Esophagus squamous epithelium (tissue), 5 donors: ENCODE measurements at regions not wholly inside any gene's neighbourhood (a gene's known extent, or its start where the extent isn't known, plus 50 kb on each side); places are given as distances from the start of the nearest gene placed in this dataset.

Experiments used
- DNase-seq: peaks from one replicate; lab custom pipeline; 2025; lab: John Stamatoyannopoulos, UW
- H3K27ac ChIP-seq, 4 donors: fragments of 200-600 bp; sonication (generic); one replicate each; pipeline ENCODE4 v1.5.1; 2016 to 2019; ENCODE audit warnings: mild to moderate bottlenecking in 1 of 4
- H3K27me3 ChIP-seq, 4 donors: fragments of 200-600 bp; sonication (generic); 1 replicate in 3 of 4; 2 replicates in 1 of 4; pipeline versions ENCODE4 v1.5.1 to v1.6.0; 2017 to 2021; ENCODE audit warnings: antibody characterized with exemption in 1 of 4
- H3K36me3 ChIP-seq, 3 donors: fragments of 200-600 bp; sonication (generic); one replicate each; pipeline ENCODE4 v1.5.1; 2016 to 2019
- H3K4me1 ChIP-seq, 3 donors: fragments of 200-600 bp; sonication (generic); one replicate each; pipeline ENCODE4 v1.5.1; 2017 to 2019
- H3K4me3 ChIP-seq, 4 donors: fragments of 200-600 bp; sonication (generic); 1 replicate in 3 of 4; 2 replicates in 1 of 4; pipeline ENCODE4 v1.5.1; 2016 to 2019; ENCODE audit warnings: mild to moderate bottlenecking in 2 of 4, moderate library complexity in 1 of 4
- H3K9me3 ChIP-seq, 3 donors: fragments of 200-600 bp; sonication (generic); one replicate each; pipeline ENCODE4 v1.5.1; 2016 to 2019
- POLR2A ChIP-seq, 4 donors: fragments of 450-650 bp; IDR thresholded peaks; one replicate each; pipeline ENCODE4 v1.6.1; 2017; ENCODE audit warnings: antibody characterized with exemption in 4 of 4, mild to moderate bottlenecking in 4 of 4, moderate library complexity in 3 of 4
- WGBS, 2 donors: methylation state at CpG; one replicate each; pipeline ENCODE4 v1.1.5; 2018; 5-methylcytosine and 5-hydroxymethylcytosine counted together
- intact Hi-C: fragments of 100-400 bp; cut with DNase I; formaldehyde crosslinking; loops from one replicate; pipeline ENCODE4 v1.15.0; 2022
- TF ChIP-seq, protein P1 (sequence below), 6 experiments: fragments of 450-650 bp in 4 of 6; fragments of 200-600 bp in 2 of 6; sonication (generic) in 2 of 6; IDR thresholded peaks; one replicate each; pipeline ENCODE4 v1.5.1; 2016 to 2019; ENCODE audit warnings: antibody characterized with exemption in 6 of 6, mild to moderate bottlenecking in 4 of 6, moderate library complexity in 4 of 6
- donor health status: DM: yes; HTN: yes; CAD: no.

- Histone ChIP-seq H3K4me1 (no peaks in the 10 kb centered on the region), H3K27me3 (peaks cover 0 to 68% (median 0%) of the 10 kb centered on the region in 4 donors), H3K9me3 (no peaks in the 10 kb centered on the region), H3K4me3 (no peak overlapping the region), H3K36me3 (no peaks in the 10 kb centered on the region), H3K27ac (no peak overlapping the region)
- 75 to 83% methylated on average over 1 to 2 of the region's 2 CpGs for WGBS, 2 donors
- TF ChIP-seq, protein P1, sequence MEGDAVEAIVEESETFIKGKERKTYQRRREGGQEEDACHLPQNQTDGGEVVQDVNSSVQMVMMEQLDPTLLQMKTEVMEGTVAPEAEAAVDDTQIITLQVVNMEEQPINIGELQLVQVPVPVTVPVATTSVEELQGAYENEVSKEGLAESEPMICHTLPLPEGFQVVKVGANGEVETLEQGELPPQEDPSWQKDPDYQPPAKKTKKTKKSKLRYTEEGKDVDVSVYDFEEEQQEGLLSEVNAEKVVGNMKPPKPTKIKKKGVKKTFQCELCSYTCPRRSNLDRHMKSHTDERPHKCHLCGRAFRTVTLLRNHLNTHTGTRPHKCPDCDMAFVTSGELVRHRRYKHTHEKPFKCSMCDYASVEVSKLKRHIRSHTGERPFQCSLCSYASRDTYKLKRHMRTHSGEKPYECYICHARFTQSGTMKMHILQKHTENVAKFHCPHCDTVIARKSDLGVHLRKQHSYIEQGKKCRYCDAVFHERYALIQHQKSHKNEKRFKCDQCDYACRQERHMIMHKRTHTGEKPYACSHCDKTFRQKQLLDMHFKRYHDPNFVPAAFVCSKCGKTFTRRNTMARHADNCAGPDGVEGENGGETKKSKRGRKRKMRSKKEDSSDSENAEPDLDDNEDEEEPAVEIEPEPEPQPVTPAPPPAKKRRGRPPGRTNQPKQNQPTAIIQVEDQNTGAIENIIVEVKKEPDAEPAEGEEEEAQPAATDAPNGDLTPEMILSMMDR (IDR thresholded peaks at IDR 0.05): no peak
- no peak for TF ChIP-seq POLR2A (IDR thresholded peaks at IDR 0.05)
- DNase-seq: no peak
- intact Hi-C loops: no loop called here
These were observed 121.9 kb upstream of the MVB12B start for GRCh38 chr9:126204708-126205225.

GRCh38 chr9:126205265-126205664 lies 121.4 kb upstream of the MVB12B start:
- Histone ChIP-seq H3K36me3 (no peaks in the 10 kb centered on the region), H3K27me3 (peaks cover 0 to 63% (median 0%) of the 10 kb centered on the region in 4 donors), H3K27ac (no peak overlapping the region), H3K9me3 (no peaks in the 10 kb centered on the region), H3K4me3 (no peak overlapping the region), H3K4me1 (no peaks in the 10 kb centered on the region)
- 25 to 70% methylated on average over 2 to 7 of the region's 7 CpGs for WGBS, 2 donors
- DNase-seq: no peak
- TF ChIP-seq, protein P1 (IDR thresholded peaks at IDR 0.05): no peak
- TF ChIP-seq POLR2A (IDR thresholded peaks at IDR 0.05): no peak
- intact Hi-C loops: no loop called here

GRCh38 chr9:126205845-126206498 lies 120.7 kb upstream of the MVB12B start:
- 72 to 85% methylated on average over 9 to 15 of the region's 22 CpGs for WGBS, 2 donors
- H3K27ac ChIP-seq: no peak overlapping the region
- no peaks in the 10 kb centered on the region for H3K36me3 ChIP-seq
- intact Hi-C loops: no loop called here
- no peaks in the 10 kb centered on the region for H3K4me1 ChIP-seq
- peaks cover 0 to 56% (median 0%) of the 10 kb centered on the region in 4 donors for H3K27me3 ChIP-seq
- no peaks in the 10 kb centered on the region for H3K9me3 ChIP-seq
- no peak for DNase-seq
- TF ChIP-seq POLR2A (IDR thresholded peaks at IDR 0.05): no peak
- TF ChIP-seq, protein P1 (IDR thresholded peaks at IDR 0.05): no peak
- no peak overlapping the region for H3K4me3 ChIP-seq

- H3K4me1 ChIP-seq: no peaks in the 10 kb centered on the region
- 36 to 45% methylated on average over 5 of the region's 5 CpGs for WGBS, 2 donors
- no peaks in the 10 kb centered on the region for H3K9me3 ChIP-seq
- peaks cover 0 to 50% (median 0%) of the 10 kb centered on the region in 4 donors for H3K27me3 ChIP-seq
- TF ChIP-seq, protein P1 (IDR thresholded peaks at IDR 0.05): no peak
- TF ChIP-seq POLR2A (IDR thresholded peaks at IDR 0.05): no peak
- no peak overlapping the region for H3K27ac ChIP-seq
- intact Hi-C loops: no loop called here
- no peak overlapping the region for H3K4me3 ChIP-seq
- no peaks in the 10 kb centered on the region for H3K36me3 ChIP-seq
- no peak for DNase-seq
These were observed 119.4 kb upstream of the MVB12B start for GRCh38 chr9:126207256-126207655.

DNA sequence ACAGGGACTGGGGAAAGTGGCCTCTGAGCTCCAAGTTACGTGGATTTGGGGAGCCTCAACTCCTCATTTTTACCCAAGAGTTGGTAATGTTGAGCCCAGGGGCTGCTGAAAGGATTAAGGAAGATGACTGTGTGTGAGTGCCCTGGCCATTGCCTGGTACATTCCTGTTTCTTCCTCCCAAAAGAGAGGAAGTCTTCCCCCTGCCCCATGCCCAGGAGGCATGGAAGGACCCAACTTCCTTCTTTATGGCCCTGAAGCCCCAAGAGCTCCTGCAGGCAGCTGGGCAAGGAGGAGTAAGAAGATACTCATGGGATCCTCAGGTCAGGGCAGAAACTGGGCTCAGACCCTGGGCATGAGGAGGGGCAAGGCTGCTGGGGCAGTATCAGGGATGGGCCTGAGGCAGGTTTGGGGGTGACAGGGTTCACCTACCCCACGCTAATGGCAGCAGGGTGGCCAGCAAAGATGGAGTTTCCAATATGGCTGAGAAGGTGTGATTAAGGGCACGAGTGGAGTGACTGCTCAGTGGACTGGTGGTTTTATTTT lies 118.3 kb upstream of the MVB12B start:
- Histone ChIP-seq H3K36me3 (no peaks in the 10 kb centered on the region), H3K9me3 (peaks cover 0 to 10% (median 5%) of the 10 kb centered on the region in 3 donors), H3K27ac (no peak overlapping the region), H3K4me3 (no peak overlapping the region), H3K4me1 (no peaks in the 10 kb centered on the region), H3K27me3 (peaks cover 0 to 43% (median 0%) of the 10 kb centered on the region in 4 donors)
- intact Hi-C loops: no loop called here
- DNase-seq: no peak
- WGBS, 2 donors: 62 to 66% methylated on average over 3 of the region's 3 CpGs
- TF ChIP-seq, protein P1 (IDR thresholded peaks at IDR 0.05): no peak
- no peak for TF ChIP-seq POLR2A (IDR thresholded peaks at IDR 0.05)
